GM19240 (cell line): ENCODE measurements at regions not wholly inside any gene's neighbourhood (a gene's known extent, or its start where the extent isn't known, plus 50 kb on each side); places are given as distances from the start of the nearest gene placed in this dataset.

Experiments
- DNase-seq: peaks from one replicate; pipeline ENCODE4 v3.0.0; 2011; ENCODE audit warnings: low spot score; ENCODE audit not compliant: insufficient read length

DNA sequence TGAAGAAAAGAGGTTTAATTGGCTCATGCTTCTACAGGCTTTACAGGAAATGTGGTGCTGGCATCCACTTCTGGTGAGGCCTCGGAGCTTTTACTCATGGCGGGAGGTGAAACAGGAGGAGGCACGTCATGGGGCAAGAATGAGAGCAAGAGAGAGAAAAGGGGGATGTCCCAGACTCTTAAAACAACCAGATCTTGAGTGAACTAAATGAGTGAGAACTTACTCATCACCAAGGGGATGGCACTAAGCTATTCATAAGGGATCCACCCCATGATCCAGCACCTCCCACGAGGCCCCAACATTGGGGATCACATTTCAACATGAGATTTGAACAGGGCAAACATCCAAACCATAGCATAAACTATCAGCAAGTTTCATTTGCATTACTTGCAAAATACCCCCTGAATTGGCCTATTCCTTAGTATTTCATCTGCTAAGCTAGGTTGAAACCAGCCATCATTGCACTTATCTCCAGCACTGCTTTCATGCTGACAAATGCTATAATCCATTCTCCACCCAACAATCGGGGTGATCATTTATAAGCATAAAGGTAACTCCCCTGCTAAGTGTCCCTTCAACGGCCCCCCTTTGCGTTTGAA is 179.0 kb downstream of the NOC3L start:
- no peak for DNase-seq

DNA sequence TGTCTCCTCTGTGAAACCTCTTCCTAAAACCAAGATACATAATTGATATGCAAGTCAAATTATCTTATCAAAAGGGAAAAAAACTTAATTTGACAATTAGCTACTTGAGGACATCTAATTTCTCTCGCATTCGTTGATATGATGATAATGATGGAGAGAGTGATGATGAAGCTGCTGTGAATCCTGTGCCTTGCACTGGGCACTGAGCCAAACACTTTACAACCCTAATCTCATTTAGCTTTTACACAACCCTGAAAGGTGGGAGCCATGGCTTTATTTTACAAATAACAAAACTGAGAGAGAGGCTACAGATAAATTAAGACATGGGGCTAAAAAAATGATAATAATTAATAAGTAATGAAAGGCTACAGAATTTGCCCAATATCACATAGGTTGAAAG is 176.0 kb downstream of the NOC3L start:
- no peak for DNase-seq

DNA sequence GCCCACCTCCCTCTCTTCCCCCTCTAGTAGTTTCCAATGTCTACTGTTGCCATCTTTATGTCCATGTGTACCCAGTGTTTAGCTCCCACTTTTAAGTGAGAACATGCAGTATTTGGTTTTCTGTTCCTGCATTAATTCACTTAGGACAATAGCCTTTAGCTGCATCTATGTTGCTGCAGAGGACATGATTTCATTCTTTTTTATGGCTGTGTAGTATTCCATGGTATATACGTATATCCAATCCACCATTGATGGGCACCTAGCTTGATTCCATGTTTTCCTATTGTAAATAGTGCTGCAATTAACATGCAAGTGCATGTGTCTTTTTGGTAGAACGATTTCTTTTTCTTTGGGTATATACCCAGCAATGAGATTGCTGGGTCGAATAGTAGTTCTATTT is 170.4 kb downstream of the NOC3L start:
- DNase-seq = no peak

- DNase-seq = no peak
Observed at GRCh38 chr10:94192974-94193373, 169.8 kb downstream of the NOC3L start.

GRCh38 chr10:94193466-94193924 is 169.2 kb downstream of the NOC3L start:
- no peak for DNase-seq

DNA sequence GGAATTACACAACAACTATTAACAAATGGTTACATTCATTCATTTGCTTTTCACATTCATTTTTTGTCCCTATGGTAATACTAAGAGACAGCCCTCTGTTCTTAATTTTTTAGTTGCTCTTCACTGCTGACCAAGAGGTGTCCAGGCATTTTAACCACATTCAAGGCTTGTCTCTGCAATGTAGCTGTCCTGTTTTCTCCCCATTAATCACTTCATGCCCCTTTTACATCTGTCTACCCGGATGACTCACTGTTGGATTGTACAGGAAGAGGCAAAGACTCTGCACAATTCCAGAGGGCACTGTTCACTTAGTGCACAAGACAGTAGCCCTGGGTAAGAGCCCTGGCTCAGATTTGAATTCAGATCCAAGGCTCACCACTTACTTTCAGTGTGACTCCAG is 168.5 kb downstream of the NOC3L start:
- DNase-seq = no peak

DNA sequence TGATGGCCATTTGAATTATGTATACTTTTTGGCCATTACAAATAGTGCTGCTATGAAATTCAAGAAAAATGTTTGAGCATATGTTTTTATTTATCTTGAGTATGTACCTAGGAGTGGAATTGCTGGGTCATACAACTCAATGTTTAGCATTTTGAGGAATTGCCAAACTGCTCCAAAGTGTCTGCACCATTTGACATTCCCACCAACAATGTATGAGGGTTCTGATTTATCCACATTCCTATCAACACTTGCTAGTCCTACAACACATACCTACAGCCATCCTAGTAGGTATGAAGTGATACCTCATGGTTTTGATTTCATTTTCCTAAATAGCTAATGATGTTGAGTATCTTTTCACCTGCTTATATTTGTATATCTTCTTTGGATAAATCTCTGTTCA is 165.5 kb downstream of the NOC3L start:
- no peak for DNase-seq

- no peak for DNase-seq
Observed at GRCh38 chr10:94198324-94198723, 164.4 kb downstream of the NOC3L start.

GRCh38 chr10:94199565-94199964 is 163.2 kb downstream of the NOC3L start:
- DNase-seq = no peak

GRCh38 chr10:94200146-94200837 is 162.4 kb downstream of the NOC3L start:
- no peak for DNase-seq

DNA sequence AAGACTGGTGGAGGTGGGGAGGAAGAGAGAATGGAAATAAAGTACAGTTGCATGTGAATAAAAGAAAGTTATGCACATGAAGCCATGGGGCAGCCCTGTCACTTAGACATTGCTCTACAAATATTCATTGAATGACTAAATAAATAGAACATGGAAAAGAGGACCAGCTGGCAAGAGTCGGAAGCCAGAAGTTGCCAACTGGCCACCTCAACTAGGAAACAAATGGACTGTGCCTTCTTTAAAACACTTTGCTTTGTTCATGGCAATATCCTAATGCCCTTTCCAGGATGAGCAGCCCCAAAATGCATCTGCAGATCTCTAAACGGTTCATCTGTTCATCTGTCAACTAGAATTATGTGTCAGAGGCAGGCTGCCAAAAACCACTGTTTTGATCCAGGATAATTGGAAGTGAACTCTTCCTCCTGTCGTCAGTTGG is 157.3 kb downstream of the NOC3L start:
- no peak for DNase-seq

DNA sequence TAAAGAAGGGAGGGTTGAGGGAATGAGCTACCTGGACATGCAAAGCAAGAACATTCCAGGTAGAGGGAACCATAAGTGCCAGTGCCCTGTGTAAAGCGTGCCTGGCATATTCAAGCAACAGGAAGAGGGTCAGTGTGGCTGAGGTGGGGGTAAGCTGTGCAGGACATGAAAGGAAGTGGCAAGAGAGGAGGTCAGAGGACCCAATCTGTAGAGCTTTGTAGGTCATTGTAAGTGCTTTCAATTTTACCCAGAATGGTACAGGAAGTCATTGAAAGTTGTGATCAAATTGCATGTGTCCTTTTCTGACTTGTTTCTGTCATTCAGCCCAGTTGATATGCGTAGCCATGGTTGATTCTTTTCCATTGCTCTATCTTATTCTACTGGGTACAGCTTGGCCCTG is 156.6 kb downstream of the NOC3L start:
- no peak for DNase-seq

DNA sequence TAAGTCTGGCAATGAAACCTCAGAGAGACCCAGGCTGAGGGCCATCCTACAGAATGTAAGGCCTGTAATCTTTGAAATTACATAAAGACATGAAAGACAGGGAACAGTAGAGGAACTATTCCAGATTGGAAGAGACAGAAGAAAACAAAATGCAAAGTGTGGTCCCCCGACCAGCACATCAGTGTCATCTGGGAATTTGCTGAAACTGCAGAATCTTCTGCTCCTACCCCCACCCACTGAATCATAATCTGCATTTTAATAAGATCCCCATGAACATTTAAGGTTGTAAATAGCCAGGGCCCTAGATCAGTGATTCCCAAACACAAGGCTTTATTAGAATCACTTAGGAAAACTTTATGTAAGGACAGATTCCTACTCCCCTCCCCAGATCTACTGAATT is 154.4 kb downstream of the NOC3L start:
- DNase-seq = no peak

GRCh38 chr10:94210440-94211168 is 152.1 kb downstream of the NOC3L start:
- no peak for DNase-seq

DNA sequence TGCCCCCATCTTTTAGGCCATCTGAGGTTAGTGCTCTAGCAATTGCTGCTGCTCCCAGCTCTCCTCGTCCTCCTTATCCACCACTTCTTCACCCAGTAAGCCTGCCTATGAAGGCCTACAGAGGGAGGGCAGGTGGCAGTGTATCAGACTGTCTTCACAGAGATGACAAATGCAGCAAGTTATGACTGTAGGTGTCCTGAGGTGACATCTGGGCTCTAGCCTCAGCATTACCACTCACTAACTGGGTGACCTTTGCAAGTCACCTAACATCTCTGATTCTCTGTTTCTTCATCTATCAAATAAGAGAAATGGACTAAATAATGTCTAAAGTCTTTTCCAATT is 151.6 kb downstream of the NOC3L start:
- no peak for DNase-seq

DNA sequence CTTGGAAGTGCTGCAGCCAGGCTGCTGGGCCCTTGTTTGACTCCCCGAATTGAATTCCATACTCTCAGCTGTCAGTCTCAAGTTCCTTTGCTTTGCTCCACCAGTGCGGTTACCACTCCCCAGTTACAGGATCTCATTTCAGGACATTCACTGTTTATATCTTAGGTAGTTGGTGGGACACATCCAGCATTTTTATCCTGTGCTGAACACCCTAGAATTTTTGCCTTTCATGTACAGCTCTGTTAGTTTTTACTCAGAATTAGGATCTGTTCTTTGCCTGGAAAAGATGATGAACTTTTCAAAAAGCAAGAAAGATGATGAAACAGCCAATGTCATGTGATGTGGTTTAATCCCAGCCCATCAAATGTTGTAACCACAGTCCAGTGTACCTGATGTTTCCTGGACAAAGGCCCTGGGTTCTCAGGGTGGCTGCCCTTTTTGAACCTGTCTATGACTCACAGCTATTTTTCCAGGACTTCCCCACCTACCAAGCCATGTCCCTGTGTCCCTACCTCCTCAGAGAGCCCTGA is 149.7 kb downstream of the NOC3L start:
- DNase-seq = no peak

DNA sequence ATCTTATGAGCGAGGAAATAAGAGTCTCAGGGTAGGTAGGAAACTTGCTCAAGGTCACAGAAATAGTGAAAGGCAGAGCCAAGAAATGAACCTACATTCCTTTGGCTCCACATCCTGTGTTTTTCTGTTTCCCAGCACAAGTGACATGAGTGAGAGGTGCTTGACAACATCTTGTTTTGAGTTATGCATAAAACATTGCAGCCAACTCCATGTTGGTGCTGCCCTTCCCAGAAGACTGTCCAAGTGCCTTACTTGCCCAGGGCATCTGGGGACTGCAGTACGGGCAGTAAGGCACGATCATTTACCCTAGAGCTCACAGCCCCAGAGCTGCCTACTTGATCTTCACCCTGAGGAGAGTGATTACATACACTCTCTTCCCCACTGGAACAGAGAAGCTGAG is 148.8 kb downstream of the NOC3L start:
- no peak for DNase-seq

DNA sequence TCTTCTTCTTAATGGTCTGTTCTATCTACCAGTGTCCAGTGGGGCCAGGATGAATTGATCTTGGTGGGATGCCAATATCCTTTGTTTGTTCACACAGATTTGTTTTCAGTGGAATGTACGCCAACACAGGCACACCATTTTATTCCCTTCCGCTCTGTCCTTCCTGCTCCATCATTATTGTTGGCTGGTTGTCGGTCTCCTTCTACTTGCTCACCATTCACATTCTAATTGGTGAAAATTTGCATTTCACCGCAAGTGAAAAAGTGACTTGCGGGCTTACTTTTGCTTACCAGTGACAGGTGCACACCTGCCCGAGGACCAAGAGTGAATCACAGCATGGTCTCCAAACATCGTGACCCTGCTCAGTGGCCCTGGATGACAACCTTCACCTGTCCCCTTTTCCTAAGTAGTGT is 148.3 kb downstream of the NOC3L start:
- DNase-seq = no peak

GRCh38 chr10:94216201-94216600 is 146.5 kb downstream of the NOC3L start:
- no peak for DNase-seq

GRCh38 chr10:94217411-94217810 is 145.3 kb downstream of the NOC3L start:
- no peak for DNase-seq

DNA sequence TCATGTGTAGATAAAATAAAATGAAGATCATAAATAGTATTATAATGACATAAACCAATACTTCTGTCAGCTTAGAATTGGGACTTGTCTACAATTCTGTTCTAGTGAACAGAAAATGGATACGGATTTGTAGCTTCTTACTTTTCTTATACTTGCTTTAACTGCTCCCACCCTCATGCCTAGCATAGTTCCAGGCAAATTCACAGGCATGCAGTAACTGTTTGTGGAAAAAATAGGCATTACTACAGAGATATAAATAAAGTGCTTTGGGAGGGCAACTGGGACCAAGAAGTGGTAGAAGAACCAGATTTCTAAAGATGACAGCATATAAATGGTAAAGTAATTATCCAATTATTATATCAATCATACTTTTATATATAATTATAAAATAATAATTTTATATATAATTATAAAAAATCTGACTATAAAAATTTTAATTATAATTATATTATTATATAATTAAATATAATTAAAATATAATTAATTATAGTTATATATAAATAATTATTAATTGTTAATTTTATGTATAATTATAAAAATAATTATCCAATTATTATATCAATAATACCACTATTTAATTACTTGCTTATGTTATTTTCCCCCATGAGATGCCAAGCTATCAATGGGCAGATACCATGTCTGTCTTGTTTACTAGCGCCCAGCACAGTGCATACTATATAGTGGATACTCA is 144.1 kb downstream of the NOC3L start:
- DNase-seq = no peak

- DNase-seq = no peak
Observed at GRCh38 chr10:94219829-94220228, 142.9 kb downstream of the NOC3L start.
